ENCODE measurements at regions not wholly inside any gene's neighbourhood (a gene's known extent, or its start where the extent isn't known, plus 50 kb on each side); places are given as distances from the start of the nearest gene placed in this dataset.

GRCh38 chr9:115847216-115847615, 306.4 kb upstream of the PAPPA start:
- no peak for TF ChIP-seq CTCF (optimal IDR thresholded peaks at IDR 0.05 in 1 of 3, IDR thresholded peaks at IDR 0.05 in 1 of 3, conservative IDR thresholded peaks at IDR 0.05 in 1 of 3; ENCODE audit: extremely low read depth in 1 of 3, insufficient read depth in 2 of 3, low read length in 3 of 3)
- no peak for TF ChIP-seq EZH2 (IDR thresholded peaks at IDR 0.05; ENCODE audit: low read length)
